HG02759 (cell line): ENCODE measurements at regions not wholly inside any gene's neighbourhood (a gene's known extent, or its start where the extent isn't known, plus 50 kb on each side); places are given as distances from the start of the nearest gene placed in this dataset.
"Not testable (repeated sequence)": the region's sequence is repeated elsewhere in the genome, so short reads cannot be mapped to it uniquely, and the experiment has no call there.

Experiments
- ATAC-seq: cut with Tn5 transposase; IDR thresholded peaks from one replicate; pipeline ENCODE4 v1.9.1; 2021; ENCODE audit warnings: mild to moderate bottlenecking, moderate library complexity; ENCODE audit not compliant: unreplicated experiment

DNA sequence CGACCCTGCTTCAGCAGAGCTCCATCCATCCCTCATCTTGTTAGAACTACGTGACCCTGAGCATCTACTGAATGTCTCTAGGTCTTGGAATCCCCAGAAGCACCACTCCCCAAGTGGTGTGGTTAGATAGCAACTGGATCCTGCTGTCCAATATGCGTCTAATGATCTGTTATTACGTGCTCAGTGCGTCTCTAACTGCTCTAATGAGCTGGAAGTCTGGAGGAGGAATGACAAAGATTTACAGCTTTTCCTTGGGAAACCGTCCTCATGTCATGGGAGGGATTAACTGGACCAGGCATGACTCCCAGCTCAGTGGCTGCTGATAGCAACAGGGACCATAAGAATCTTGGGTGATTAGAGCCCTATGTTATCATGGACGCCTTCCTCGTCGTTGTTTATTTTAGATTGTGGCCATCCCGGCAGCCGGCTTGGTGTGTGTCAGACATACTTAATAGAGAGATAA is 150.9 kb downstream of the HS3ST3B1 start:
- ATAC-seq = no peak

DNA sequence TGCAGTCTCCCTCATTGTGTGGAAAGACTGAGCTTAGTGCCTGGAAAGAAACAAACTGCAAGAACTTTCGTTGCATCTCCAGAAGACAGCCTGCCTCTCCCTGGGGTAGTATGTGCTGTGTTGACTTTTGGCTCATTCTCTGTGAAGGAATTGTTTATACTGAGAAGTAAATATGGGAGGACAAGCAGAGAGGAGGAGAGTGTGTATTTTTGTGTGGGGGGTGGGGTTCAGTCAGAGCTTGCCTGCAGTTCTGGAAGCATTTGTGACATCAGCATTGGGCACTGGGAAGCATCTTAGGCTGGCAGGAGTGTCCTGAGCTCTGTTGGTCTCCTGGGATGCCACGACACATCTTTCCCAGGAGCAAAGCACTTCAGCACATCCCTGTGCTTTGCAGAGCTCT is 147.9 kb downstream of the HS3ST3B1 start:
- ATAC-seq = no peak

DNA sequence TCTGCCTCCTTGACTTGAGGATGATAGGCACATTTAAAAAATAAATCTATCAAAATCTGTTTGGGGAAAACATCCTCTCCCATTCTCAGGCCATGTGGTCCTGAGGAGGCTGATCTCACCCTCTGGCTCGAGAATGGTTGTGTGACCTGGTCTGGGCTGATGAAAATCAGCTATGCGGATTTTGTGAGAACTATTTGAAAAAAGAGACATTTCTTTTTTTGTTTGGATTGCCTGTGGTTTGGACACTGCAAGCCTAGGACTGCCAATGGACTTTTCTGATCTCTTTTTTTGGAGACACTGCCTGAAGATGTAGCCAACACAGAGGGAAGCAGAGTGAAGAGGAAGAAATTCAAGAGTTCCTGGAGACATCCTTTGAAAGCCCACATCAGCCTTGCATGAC is 145.9 kb downstream of the HS3ST3B1 start:
- ATAC-seq = no peak

DNA sequence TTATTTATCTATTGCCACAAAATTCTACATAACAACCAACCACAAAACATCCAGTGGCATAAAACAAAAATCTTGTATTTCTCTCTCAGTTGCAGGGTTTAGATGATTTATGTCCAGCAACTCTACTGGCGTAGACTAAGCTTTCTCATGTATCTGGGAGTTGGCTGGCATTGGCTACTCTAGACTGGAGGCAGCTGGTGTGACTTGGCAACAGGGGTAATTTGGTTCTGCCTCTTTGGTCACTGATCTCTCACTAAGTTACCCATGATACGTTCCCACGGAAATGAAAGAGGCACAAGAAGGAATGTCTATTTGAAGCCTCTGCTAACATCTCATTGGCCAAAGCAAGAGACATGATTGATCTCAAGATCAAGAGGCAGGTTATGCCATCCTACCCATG is 144.0 kb downstream of the HS3ST3B1 start:
- no peak for ATAC-seq

DNA sequence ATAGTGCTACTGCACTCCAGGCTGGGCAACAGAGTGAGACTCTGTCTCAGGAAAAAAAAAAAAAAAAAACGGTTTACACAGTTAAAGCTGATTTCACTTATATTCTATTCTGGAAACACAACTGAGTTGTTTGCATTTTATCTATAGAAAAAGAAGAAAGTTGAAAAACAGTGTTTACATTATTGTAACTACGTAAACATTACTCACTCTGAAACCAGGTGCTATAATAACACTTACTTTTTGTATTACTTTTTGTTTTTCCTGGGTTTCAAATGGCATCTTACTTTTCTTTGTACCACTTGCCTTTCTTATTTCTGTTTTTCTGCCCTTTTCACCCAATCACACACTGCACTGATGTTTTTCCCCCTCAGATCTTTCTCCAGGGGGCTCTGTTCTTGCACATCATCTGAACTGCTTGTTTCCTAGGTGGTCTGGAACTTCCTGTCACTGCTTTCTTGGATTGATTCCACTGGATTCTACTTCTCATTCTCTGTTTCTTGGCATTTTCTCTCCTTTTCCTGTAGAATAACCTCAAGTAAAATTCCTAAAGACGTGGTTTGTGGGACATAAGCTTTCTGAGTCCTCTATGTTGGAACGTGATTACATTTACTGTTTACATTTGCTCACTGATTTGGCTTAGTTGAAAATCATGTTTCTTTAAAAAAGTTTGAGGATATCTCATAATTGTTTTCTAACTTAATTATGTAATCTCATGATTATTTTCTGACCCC is 142.1 kb downstream of the HS3ST3B1 start:
- no peak for ATAC-seq

DNA sequence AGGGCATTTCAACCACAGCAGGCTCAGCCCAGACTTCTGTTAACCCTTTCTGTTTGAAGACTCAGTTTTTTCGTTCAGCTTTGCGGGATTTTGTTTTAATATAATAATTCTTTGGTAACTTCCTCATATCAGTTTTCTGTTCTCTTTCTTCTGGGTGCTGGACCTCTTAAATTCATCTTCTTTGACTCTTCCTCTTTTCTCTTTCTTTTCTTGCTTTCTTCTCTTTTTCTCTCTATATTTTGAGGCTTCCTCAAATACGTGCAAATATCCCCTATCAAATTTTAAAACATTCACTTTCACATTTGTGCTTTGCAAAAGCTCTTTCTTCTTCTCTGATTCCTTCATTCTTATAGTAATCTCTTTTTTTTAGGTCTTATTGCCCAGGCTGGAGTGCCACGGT is 136.3 kb downstream of the HS3ST3B1 start:
- ATAC-seq = no peak

DNA sequence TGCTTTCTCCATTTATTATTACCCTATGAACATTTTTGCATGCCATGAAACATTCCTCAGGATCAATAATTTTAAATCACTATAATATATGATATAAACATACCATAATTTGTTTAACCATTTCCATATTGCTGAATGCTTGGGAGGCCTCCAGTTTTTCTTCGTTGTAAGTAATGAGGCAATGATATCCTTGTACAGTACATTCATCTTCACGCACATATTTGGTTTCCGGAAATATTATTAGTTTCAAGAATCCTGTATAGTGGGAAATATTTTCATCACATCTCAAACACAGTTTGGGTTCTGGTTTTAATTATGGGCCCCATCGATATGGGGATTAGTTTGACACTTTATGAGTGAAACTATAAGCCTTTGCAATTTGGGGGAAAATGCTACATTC is 135.4 kb downstream of the HS3ST3B1 start:
- ATAC-seq = no peak

DNA sequence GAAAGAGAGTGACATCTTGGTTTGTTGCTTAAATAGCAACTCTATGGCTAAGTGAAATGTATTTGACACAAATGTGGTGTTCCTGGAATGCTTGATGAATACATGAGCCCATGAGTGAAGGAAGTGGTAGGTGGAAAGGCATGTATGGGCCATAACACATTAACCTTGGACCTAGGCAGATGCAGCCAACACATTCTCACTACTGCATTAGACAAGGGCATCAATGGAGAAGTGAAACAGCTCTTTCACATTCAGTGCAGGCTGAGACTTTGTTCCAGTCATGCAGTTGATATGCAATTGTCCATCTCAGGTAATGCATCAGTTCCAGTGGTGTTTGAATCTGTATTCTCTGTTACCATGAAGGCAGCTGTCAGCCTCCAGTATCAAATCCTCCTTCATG is 133.6 kb downstream of the HS3ST3B1 start:
- no peak for ATAC-seq

DNA sequence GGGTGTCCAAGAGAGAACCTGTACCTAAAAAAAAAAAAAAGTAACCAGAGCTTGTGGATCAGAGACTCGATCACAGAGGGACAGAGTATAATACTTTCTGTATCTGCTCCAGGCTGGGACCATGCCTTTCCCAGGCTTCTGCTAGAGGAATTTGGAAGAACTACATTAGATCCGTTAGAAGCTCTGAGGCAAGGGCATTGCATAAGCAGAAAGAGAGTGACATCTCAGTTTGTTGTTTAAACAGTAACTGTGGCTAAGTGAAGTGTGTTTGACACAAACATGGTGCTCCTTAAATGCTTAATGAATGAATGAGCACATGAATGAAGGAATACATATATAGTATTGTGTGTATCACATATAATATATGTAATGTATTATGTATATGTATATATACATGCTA is 131.2 kb downstream of the HS3ST3B1 start:
- no peak for ATAC-seq

DNA sequence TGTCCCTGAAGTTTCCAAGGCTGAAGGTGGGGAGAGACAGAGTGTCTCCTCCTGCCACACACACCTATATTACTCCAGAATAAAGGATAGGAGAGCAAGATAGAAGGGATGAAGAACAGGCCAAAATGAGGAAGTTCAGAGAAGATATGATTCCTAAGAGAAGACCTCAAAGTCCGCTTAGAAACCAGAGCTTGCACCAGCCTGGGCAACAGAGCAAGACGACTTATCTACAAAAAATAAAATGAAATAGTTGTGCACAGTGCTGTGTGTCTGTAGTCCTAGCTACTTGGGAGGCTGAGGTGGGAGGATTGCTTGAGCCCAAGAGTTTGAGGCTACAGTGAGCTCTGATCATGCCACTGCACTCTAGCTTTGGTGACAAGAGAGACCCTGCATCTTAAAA is 128.2 kb downstream of the HS3ST3B1 start:
- ATAC-seq = peak; percentile 19

DNA sequence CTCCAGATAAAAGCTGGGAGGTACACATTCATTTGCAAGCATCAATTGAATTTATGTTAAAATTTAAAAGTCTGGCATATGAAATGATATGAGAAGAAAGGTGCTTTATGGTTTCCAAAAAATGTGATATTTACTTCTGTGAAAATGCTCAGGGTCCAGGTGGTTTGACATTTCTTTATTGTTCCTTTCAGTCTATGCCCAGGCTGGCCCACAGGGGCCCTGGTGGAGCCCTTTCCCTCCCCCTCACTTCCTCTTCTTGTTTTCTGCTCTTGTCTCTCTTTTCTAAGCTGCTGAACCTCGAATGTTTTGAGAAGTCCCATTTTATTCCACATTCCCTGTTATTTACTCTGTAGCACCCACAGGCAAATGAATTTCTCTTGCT is 127.8 kb downstream of the HS3ST3B1 start:
- peak; percentile 54 for ATAC-seq

DNA sequence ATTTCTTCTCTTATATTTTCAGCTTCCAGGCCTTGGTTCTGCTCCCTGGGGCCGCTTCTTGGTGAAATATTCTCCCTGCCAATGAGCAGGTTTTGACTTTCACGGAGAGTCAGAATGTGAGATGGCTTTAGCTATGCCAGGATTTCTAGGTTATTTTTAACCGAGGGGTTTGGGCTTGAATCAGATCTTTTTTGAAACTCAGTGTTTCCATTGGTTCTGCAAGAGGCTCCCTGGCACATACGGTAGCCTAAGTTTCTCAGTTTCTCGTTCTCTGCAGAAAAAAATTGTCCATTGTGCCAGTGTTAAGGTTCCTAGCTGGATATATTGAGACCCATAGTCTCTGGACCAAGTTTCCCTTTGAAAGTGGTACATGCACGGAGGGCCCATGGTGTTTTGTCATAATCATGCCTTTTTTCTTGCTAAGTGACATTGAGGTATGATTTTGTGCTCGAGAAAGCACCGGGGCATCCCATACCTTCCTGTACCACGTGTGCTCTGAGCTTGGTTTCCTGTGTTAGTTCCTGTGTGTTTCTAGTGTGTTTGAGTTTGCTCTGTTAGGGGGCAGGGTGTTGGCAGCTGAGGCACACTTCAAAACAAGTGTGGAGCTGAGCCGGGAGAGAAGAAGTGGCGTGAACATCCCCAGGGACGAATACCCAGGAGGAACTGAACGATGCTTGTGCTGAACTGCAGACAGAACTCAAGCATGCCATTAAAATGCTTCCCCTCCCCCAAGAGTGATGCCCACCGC is 127.2 kb downstream of the HS3ST3B1 start:
- ATAC-seq = peak; percentile 74

DNA sequence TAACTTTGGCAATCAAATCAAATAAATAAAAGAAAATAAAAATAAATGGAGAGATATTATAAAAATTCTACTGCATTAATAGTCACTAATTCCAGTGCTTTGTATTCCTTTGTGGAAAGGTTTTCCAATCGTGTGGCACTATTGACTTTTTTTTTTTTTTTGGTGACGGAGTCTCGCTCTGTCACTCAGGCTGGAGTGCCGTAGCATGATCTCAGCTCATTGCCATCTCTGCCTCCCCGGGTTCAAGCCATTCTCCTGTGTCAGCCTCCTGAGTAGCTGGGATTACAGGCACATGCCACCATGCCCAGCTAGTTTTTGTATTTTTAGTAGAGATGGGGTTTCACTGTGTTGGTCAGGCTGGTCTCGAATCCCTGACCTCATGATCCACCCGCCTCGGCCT is 122.3 kb downstream of the HS3ST3B1 start:
- ATAC-seq = not testable (repeated sequence)

DNA sequence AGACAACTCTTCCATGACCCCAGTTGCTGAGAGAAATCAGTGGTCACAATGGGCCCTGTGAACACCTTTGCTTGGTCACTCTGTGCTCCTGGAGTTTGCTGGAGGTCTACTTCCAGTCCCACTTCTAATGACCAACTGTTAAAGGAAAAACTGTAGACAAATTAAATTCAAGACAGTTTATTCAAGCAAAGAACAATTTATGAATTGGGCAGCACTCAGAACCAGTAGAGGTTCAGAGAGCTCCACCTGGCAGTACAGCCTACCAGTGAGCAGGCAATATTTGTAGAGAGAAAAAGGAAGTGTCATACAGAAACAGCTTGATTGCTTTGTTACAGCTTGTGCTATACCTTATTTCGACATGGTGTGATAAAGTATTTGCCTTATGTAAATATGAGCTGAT is 116.5 kb downstream of the HS3ST3B1 start:
- ATAC-seq = no peak

DNA sequence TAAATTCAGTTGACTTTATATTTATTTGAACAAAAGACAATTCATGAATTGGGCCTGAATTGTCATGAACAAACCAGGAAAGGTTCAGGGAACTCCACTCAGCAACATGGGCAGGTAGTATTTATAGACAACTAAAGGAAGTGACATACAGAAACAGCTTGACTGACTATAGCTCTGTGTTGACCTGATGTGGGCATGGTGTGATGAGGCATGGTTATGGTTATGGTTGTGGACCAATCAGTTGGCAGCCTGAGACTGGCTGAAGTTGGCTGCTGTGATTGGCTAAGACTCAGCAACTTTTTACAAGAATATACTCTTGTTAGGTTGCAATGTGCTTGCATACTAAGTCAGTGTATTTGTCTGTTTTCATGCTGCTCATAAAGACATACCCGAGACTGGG is 108.4 kb downstream of the HS3ST3B1 start:
- ATAC-seq = no peak

DNA sequence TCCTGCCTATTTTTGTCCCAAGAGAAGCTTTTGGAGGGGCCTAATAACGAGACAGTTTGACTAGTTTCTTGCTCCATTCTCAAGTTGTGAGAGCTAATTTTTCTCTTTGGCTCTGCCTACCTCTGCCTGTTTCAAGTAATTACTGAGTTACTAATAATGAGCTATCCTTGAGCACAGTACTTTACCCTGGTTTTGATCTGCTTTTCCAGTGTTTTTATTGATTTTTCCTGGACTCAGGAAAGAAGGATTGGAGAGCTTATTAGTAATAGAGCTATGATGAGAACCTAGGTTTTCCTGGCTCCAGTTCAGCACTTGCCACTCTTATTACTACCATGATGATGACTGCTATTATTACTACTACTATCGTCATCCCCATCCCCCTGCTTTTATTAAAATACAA is 106.7 kb downstream of the HS3ST3B1 start:
- no peak for ATAC-seq

DNA sequence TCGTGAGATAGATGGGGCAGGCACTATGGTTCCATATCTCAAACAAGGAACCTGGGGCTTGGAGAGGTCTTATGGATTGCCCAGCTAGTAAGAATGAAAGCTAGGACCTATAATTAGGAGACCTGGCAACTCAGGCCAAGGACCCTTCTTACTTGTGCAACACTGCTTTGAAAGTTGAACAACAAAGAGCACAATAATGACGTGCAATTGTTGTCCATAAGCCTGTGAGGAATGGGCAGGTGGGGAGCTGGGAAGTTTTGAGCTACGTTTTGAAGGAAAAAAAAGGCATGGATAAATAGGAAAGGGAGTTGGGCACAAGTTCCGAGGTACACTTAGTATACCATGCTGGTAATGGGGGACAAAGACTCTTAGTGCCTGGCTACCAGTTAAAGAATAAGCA is 104.3 kb downstream of the HS3ST3B1 start:
- no peak for ATAC-seq
